HepG2 (cell line): ENCODE measurements at regions not wholly inside any gene's neighbourhood (a gene's known extent, or its start where the extent isn't known, plus 50 kb on each side); places are given as distances from the start of the nearest gene placed in this dataset.

Source experiments
- ATAC-seq: fragments of 200-7000 bp; cut with Tn5 transposase; 3 replicates; pipeline ENCODE4 v1.9.1; 2020; ENCODE audit warnings: mild to moderate bottlenecking, moderate library complexity
- BruUV-seq: library from RNA; stranded (reverse); fragments of 400-500 nt; replicated peaks from 2 replicates; lab custom pipeline; 2021; lab: Mats Ljungman, UMichigan
- CTCF ChIA-PET: fragments of 300-600 bp; formaldehyde crosslinking; extraction: SDS; loops from one replicate; lab custom pipeline; 2021; ENCODE audit warnings: low total read pairs, inconsistent platforms, low intra/inter-chr PET ratio; lab: Yijun Ruan, JAX
- POLR2A ChIA-PET: fragments of 350-600 bp; sonication (Branson Sonifier 250); formaldehyde crosslinking; loops from one replicate; lab custom pipeline; 2020; ENCODE audit warnings: antibody characterized with exemption, inconsistent platforms; lab: Yijun Ruan, JAX
- DNase-seq: peaks from one replicate; pipeline ENCODE4 v3.0.0-alpha.2; 2015; ENCODE audit warnings: low spot score
- FAIRE-seq: peaks from 3 replicates; lab custom pipeline; 2011; peaks lifted over from hg19 to GRCh38; lab: Jason Lieb, UNC
- H2AFZ ChIP-seq: one replicate; pipeline ENCODE4 v1.6.1; 2011; ENCODE audit warnings: low read length, inconsistent platforms
- H3K27ac ChIP-seq: fragments of 300-600 bp; 3 replicates; pipeline ENCODE4 v1.8.0; 2011; ENCODE audit warnings: mixed run types, mild to moderate bottlenecking, mixed read lengths, low read length, inconsistent platforms; ENCODE audit not compliant: insufficient read depth; ENCODE audit errors: extremely low read length
- H3K27me3 ChIP-seq, 2 experiments: fragments of 200-600 bp in 1 of 2; 2 replicates in 1 of 2; 3 replicates in 1 of 2; pipeline versions ENCODE4 v1.6.0 to v1.8.0; 2011; ENCODE audit warnings: low read length in 2 of 2, mild to moderate bottlenecking in 2 of 2, moderate library complexity in 2 of 2, inconsistent platforms in 1 of 2; ENCODE audit not compliant: insufficient read depth in 2 of 2, control insufficient read depth in 1 of 2
- H3K36me3 ChIP-seq, 2 experiments: fragments of 200-600 bp in 1 of 2; replicated peaks in 1 of 2; 2 replicates in 1 of 2; 3 replicates in 1 of 2; pipeline versions ENCODE4 v1.5.1 to v1.8.0; 2011; ENCODE audit warnings: low read length in 2 of 2, inconsistent platforms in 1 of 2; ENCODE audit not compliant: insufficient read depth in 2 of 2, control insufficient read depth in 1 of 2
- H3K4me1 ChIP-seq: 2 replicates; pipeline ENCODE4 v1.5.1; 2012; ENCODE audit warnings: low read length, inconsistent platforms; ENCODE audit not compliant: insufficient read depth
- H3K4me2 ChIP-seq: 2 replicates; pipeline ENCODE4 v1.6.0; 2011; ENCODE audit warnings: low read depth, low read length, inconsistent platforms
- H3K4me3 ChIP-seq, 3 experiments: fragments of 200-600 bp in 1 of 3; sonication (generic), shearing (Covaris generic) in 1 of 3; replicated peaks in 1 of 3; 2 replicates each; pipeline ENCODE4 v1.5.1; 2011 to 2016; ENCODE audit warnings: low read length in 3 of 3, inconsistent platforms in 2 of 3, low read depth in 2 of 3, mild to moderate bottlenecking in 2 of 3, control low read depth in 1 of 3, mixed read lengths in 1 of 3; ENCODE audit not compliant: insufficient read depth in 1 of 3
- H3K79me2 ChIP-seq: one replicate; pipeline ENCODE4 v1.6.1; 2011; ENCODE audit warnings: low read length, inconsistent platforms; ENCODE audit not compliant: insufficient read depth
- H3K9ac ChIP-seq: 2 replicates; pipeline ENCODE4 v1.6.0; 2011; ENCODE audit warnings: mild to moderate bottlenecking, low read depth, low read length, inconsistent platforms; ENCODE audit not compliant: insufficient read depth
- H3K9me3 ChIP-seq: 2 replicates; pipeline ENCODE4 v1.5.1; 2012; ENCODE audit warnings: mild to moderate bottlenecking, low read length
- H4K20me1 ChIP-seq: 2 replicates; pipeline ENCODE4 v1.6.0; 2011; ENCODE audit warnings: inconsistent platforms, mild to moderate bottlenecking, low read length, moderate library complexity; ENCODE audit not compliant: insufficient read depth
- CENPX ChIP-seq: sonication (generic); formaldehyde crosslinking; IDR thresholded peaks from 2 replicates; pipeline ENCODE4 v1.9.0; 2021; ENCODE audit warnings: mild to moderate bottlenecking, missing genetic modification reagents, moderate library complexity
- HBP1 ChIP-seq: IDR thresholded peaks from 2 replicates; pipeline ENCODE4 v1.6.1; 2016; ENCODE audit warnings: low read depth, control low read depth
- SIN3B ChIP-seq: fragments of 150-350 bp; IDR thresholded peaks from 2 replicates; pipeline ENCODE4 v1.6.1; 2014; ENCODE audit warnings: low read length
- ZFX ChIP-seq: sonication (generic); formaldehyde crosslinking; IDR thresholded peaks from 2 replicates; pipeline ENCODE4 v1.4.0; 2020; ENCODE audit warnings: mild to moderate bottlenecking, low read depth, missing genetic modification reagents, moderate library complexity
- ZNF564 ChIP-seq: sonication (generic); formaldehyde crosslinking; IDR thresholded peaks from 2 replicates; pipeline ENCODE4 v1.8.1; 2023; ENCODE audit warnings: mild to moderate bottlenecking, missing genetic modification reagents
- WGBS: methylation state at CpG from one replicate; pipeline ENCODE4 v1.1.6; 2017; ENCODE audit warnings: low lambda C conversion rate; 5-methylcytosine and 5-hydroxymethylcytosine counted together
- in situ Hi-C: cut with HindIII; loops from 2 replicates; pipeline ENCODE4 v1.10.0; 2017; ENCODE audit warnings: low pct_unique_long_range_greater_than_20kb; ENCODE audit not compliant: extremely low pct_ligation_motif_present
- intact Hi-C: fragments of 100-400 bp; cut with micrococcal nuclease; formaldehyde crosslinking; loops from one replicate; pipeline ENCODE4 v1.10.0; 2022; ENCODE audit not compliant: unreplicated experiment
- TF ChIP-seq, protein P1 (sequence below): sonication (generic); formaldehyde crosslinking; IDR thresholded peaks from 2 replicates; pipeline ENCODE4 v1.5.0; 2020; ENCODE audit warnings: mild to moderate bottlenecking, missing genetic modification reagents

DNA sequence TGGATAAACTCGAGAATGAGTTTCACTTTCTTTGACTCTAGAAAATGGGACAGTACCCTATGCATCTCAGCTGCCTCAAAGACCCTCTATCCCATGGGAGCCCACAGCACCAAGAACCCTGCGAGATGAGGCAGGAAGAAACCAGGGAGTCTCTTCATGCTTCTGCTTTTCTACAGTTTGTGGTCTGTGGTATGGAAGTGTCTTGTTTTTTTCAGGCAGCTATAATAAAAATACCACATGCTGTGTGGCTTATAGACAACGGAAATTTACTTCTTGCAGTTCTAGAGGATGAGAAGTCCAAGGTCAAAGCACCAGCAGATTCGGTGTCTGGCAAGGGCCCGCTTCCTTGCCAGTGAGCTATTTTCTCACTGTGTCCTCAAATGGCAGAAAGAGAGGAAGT is 257.9 kb downstream of the SUCLG1 start:
- ChIA-PET CTCF (no interaction called here), POLR2A (no interaction called here)
- Histone ChIP-seq H3K4me3 (no peak overlapping the region), H2AFZ (no peak overlapping the region), H3K4me2 (no peak overlapping the region), H4K20me1 (no peaks in the 10 kb centered on the region), H3K4me1 (no peaks in the 10 kb centered on the region), H3K36me3 (no peaks in the 10 kb centered on the region), H3K27ac (no peak overlapping the region), H3K9me3 (no peaks in the 10 kb centered on the region), H3K79me2 (no peaks in the 10 kb centered on the region), H3K27me3 (peaks cover 0 to 5% of the 10 kb centered on the region in 2 experiments; a peak in 2 of 5 replicates), H3K9ac (no peak overlapping the region)
- DNase-seq (no peak), ATAC-seq (no peak), FAIRE-seq (no peak)
- intact Hi-C loops = no loop called here
- BruUV-seq = no TSS peak
- TF ChIP-seq SIN3B (no peak), ZNF564 (CRISPR knock-in tag) (0 out of 2 replicates have a peak, but pooled peaks have one; percentile 48), HBP1 (CRISPR knock-in tag) (no peak)
- in situ Hi-C loops = no loop called here
- WGBS = 32% methylated on average over 5 of the region's 5 CpGs

- H3K4me1 ChIP-seq = no peaks in the 10 kb centered on the region
- POLR2A ChIA-PET = no interaction called here
- H3K27me3 ChIP-seq = peaks cover 0 to 8% of the 10 kb centered on the region in 2 experiments; a peak in 1 of 5 replicates
- no peaks in the 10 kb centered on the region for H3K36me3 ChIP-seq
- TF ChIP-seq ZFX (no peak), CENPX (CRISPR knock-in tag) (0 out of 2 replicates have a peak, but pooled peaks have one; percentile 80)
- TF ChIP-seq, protein P1, sequence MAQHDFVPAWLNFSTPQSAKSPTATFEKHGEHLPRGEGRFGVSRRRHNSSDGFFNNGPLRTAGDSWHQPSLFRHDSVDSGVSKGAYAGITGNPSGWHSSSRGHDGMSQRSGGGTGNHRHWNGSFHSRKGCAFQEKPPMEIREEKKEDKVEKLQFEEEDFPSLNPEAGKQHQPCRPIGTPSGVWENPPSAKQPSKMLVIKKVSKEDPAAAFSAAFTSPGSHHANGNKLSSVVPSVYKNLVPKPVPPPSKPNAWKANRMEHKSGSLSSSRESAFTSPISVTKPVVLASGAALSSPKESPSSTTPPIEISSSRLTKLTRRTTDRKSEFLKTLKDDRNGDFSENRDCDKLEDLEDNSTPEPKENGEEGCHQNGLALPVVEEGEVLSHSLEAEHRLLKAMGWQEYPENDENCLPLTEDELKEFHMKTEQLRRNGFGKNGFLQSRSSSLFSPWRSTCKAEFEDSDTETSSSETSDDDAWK = 0 out of 2 replicates have a peak, but pooled peaks have one; percentile 55
- TF ChIP-seq, all 625 proteins: peak for 2
- no peaks in the 10 kb centered on the region for H4K20me1 ChIP-seq
- ATAC-seq (no peak), DNase-seq (no peak), FAIRE-seq (no peak)
- no TSS peak for BruUV-seq
- H3K9me3 ChIP-seq = no peaks in the 10 kb centered on the region
- no peak overlapping the region for H3K27ac ChIP-seq
- CTCF ChIA-PET = no interaction called here
- H3K4me3 ChIP-seq = no peak overlapping the region
- H3K4me2 ChIP-seq = no peak overlapping the region
- 50% methylated on average over 1 of the region's 1 CpG for WGBS
- intact Hi-C loops (no loop called here), in situ Hi-C loops (no loop called here)
- no peaks in the 10 kb centered on the region for H3K79me2 ChIP-seq
- no peak overlapping the region for H3K9ac ChIP-seq
- no peak overlapping the region for H2AFZ ChIP-seq
Measured at GRCh38 chr2:84197901-84198300, 261.2 kb downstream of the SUCLG1 start.
